ENCODE measurements at regions not wholly inside any gene's neighbourhood (a gene's known extent, or its start where the extent isn't known, plus 50 kb on each side); places are given as distances from the start of the nearest gene placed in this dataset.

DNA sequence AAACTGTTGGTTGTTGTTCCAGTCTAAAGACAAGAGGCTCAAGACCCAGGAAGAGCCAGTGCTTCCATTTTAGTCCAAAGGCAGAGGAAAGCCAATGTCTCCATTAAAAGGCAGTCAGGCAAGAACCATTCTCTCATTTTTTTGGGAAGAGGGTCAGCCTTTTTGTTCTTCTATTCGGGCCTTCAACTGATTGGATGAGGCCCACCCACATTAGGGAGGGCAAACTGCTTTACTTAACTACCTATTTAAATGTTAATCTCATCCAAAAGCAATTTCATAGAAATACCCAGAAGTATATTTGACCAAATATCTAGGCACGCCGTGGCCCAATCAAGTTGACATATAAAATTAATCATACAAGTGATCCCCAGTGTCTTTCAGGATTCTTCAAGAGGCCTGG is 104.4 kb upstream of the SYT6 start:
- TF ChIP-seq POLR2A (IDR thresholded peaks at IDR 0.05; ENCODE audit: low read depth, low read length) (no peak), CTCF (conservative IDR thresholded peaks at IDR 0.05; ENCODE audit: low read depth, low read length) (no peak), ELK1 (IDR thresholded peaks at IDR 0.05; ENCODE audit: borderline replicate concordance, low read depth, low read length) (no peak)

All from IMR-90 (cell line).